Cardiac muscle cell (in vitro differentiated cells and primary cell): ENCODE measurements at regions not wholly inside any gene's neighbourhood (a gene's known extent, or its start where the extent isn't known, plus 50 kb on each side); places are given as distances from the start of the nearest gene placed in this dataset.
A peak's percentile ranks its signal among the peaks of the same experiment; 100 is the strongest.

Experiments used
- DNase-seq, 2 donors: peaks; one replicate each; pipeline versions ENCODE4 v3.0.0 to v3.0.0-alpha.2; 2010 to 2017; ENCODE audit warnings: low read depth in 1 of 2, low spot score in 1 of 2
- H3K27ac ChIP-seq: fragments of 200-600 bp; sonication (generic); 2 replicates; pipeline ENCODE4 v1.5.1; 2016
- H3K27me3 ChIP-seq: fragments of 200-600 bp; sonication (generic); 2 replicates; pipeline ENCODE4 v1.6.0; 2016; ENCODE audit warnings: control low read depth
- H3K36me3 ChIP-seq: fragments of 200-600 bp; sonication (generic); 2 replicates; pipeline ENCODE4 v1.5.1; 2016; ENCODE audit warnings: control low read depth
- H3K4me1 ChIP-seq: fragments of 200-600 bp; sonication (generic); 2 replicates; pipeline ENCODE4 v1.8.1; 2017; ENCODE audit warnings: low read depth, mild to moderate bottlenecking, mixed run types
- H3K4me3 ChIP-seq: fragments of 200-600 bp; sonication (generic); 2 replicates; pipeline ENCODE4 v1.5.1; 2016; ENCODE audit warnings: mild to moderate bottlenecking
- H3K9me3 ChIP-seq: fragments of 200-600 bp; sonication (generic); 2 replicates; pipeline ENCODE4 v1.5.1; 2017; ENCODE audit warnings: low read depth, mild to moderate bottlenecking, control low read depth
- TF ChIP-seq, protein P1 (sequence below): IDR thresholded peaks from 2 replicates; pipeline ENCODE4 v1.5.1; 2012; ENCODE audit warnings: low read depth, mild to moderate bottlenecking, low read length

GRCh38 chr21:20703112-20703767, 295.0 kb upstream of the NCAM2 start:
- no peak overlapping the region for H3K4me3 ChIP-seq
- H3K27me3 ChIP-seq, result no peaks in the 10 kb centered on the region
- TF ChIP-seq, protein P1, sequence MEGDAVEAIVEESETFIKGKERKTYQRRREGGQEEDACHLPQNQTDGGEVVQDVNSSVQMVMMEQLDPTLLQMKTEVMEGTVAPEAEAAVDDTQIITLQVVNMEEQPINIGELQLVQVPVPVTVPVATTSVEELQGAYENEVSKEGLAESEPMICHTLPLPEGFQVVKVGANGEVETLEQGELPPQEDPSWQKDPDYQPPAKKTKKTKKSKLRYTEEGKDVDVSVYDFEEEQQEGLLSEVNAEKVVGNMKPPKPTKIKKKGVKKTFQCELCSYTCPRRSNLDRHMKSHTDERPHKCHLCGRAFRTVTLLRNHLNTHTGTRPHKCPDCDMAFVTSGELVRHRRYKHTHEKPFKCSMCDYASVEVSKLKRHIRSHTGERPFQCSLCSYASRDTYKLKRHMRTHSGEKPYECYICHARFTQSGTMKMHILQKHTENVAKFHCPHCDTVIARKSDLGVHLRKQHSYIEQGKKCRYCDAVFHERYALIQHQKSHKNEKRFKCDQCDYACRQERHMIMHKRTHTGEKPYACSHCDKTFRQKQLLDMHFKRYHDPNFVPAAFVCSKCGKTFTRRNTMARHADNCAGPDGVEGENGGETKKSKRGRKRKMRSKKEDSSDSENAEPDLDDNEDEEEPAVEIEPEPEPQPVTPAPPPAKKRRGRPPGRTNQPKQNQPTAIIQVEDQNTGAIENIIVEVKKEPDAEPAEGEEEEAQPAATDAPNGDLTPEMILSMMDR, result no peak
- no peak for DNase-seq
- no peaks in the 10 kb centered on the region for H3K4me1 ChIP-seq
- no peaks in the 10 kb centered on the region for H3K36me3 ChIP-seq
- no peaks in the 10 kb centered on the region for H3K9me3 ChIP-seq
- no peak overlapping the region for H3K27ac ChIP-seq

- H3K4me3 ChIP-seq, result no peak overlapping the region
- H3K27me3 ChIP-seq, result no peaks in the 10 kb centered on the region
- H3K4me1 ChIP-seq, result peaks cover 7% of the 10 kb centered on the region
- peak in 1 of 2 donors; percentile 16 for DNase-seq
- no peaks in the 10 kb centered on the region for H3K36me3 ChIP-seq
- H3K9me3 ChIP-seq, result no peaks in the 10 kb centered on the region
- H3K27ac ChIP-seq, result no peak overlapping the region
- TF ChIP-seq, protein P1, result no peak
These were observed 277.6 kb upstream of the NCAM2 start for GRCh38 chr21:20720623-20721022.

DNA sequence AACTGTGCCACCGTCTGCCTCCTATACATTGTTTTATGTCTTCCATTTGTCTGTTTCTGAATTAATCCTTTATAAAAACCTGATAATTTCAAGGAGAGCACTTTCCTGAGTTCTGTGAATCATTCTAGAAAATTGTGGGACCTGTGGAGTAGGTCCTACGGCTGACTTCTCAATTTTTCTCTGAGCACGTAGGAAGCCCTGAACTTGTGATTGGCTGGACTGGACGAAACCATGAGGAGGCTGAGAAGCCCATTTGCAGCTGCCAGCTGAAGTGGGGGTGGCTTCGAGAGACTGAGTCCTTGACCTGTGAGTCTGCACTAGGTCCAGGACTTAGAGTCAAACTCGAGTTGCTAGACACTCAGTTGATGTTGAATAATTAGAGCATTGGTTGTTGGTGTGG, 277.1 kb upstream of the NCAM2 start:
- no peaks in the 10 kb centered on the region for H3K36me3 ChIP-seq
- H3K27me3 ChIP-seq, result no peaks in the 10 kb centered on the region
- no peaks in the 10 kb centered on the region for H3K9me3 ChIP-seq
- H3K4me3 ChIP-seq, result no peak overlapping the region
- H3K4me1 ChIP-seq, result peaks cover 7% of the 10 kb centered on the region
- H3K27ac ChIP-seq, result no peak overlapping the region
- no peak for DNase-seq
- TF ChIP-seq, protein P1, result no peak

DNA sequence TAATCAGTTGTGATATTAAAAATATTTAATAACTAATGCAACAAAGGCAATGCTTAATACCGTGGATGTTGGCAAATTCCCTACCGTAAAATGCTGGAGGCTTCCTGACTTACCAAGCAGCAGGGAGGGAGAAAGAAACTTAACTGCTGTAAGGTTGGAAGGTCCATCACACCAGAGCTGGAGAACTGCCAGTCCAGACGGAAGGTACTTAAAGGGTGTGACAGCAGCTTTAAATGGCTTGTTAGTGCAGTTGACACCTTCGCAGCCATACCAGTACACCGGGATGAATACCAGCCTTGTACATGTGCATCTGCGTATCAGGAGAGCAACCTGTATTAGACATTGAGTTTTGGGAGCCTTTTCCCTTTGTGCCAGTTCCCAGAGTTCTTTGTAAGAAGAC, 269.5 kb upstream of the NCAM2 start:
- TF ChIP-seq, protein P1, result no peak
- no peaks in the 10 kb centered on the region for H3K36me3 ChIP-seq

DNA sequence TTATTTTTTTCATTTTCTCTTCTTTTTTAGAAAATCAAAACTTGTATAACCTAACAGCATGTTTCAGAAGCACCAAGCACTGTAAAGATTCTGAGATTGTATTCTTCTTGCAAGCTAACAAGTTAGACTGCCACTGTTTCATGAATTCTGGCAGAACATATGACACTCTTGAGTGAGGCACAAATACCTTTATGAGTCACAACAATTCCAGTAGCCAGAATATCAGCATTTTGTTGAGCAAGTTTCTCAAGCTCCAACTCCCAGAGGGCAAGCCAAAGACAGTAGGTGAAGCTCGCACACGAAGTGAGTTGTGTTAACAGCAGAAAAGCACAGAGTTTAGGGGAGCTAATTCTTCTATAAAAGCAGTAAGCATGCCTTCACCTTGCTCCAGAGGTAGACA, 268.8 kb upstream of the NCAM2 start:
- H3K36me3 ChIP-seq, result no peaks in the 10 kb centered on the region
- peak overlapping the region; percentile 40 for H3K27ac ChIP-seq
- H3K4me3 ChIP-seq, result no peak overlapping the region
- H3K27me3 ChIP-seq, result no peaks in the 10 kb centered on the region
- H3K9me3 ChIP-seq, result no peaks in the 10 kb centered on the region
- TF ChIP-seq, protein P1, result no peak
- peaks cover 25% of the 10 kb centered on the region for H3K4me1 ChIP-seq
- peak in 1 of 2 donors; percentile 6 for DNase-seq

More for the DNA sequence above, 269.5 kb upstream of the NCAM2 start:
- Histone ChIP-seq H3K4me3 (no peak overlapping the region), H3K27me3 (no peaks in the 10 kb centered on the region), H3K27ac (no peak overlapping the region), H3K4me1 (peaks cover 25% of the 10 kb centered on the region), H3K9me3 (no peaks in the 10 kb centered on the region)
- DNase-seq, result peak in 1 of 2 donors; percentile 40
